ENCODE measurements at regions not wholly inside any gene's neighbourhood (a gene's known extent, or its start where the extent isn't known, plus 50 kb on each side); places are given as distances from the start of the nearest gene placed in this dataset.

- TF ChIP-seq, protein P1, sequence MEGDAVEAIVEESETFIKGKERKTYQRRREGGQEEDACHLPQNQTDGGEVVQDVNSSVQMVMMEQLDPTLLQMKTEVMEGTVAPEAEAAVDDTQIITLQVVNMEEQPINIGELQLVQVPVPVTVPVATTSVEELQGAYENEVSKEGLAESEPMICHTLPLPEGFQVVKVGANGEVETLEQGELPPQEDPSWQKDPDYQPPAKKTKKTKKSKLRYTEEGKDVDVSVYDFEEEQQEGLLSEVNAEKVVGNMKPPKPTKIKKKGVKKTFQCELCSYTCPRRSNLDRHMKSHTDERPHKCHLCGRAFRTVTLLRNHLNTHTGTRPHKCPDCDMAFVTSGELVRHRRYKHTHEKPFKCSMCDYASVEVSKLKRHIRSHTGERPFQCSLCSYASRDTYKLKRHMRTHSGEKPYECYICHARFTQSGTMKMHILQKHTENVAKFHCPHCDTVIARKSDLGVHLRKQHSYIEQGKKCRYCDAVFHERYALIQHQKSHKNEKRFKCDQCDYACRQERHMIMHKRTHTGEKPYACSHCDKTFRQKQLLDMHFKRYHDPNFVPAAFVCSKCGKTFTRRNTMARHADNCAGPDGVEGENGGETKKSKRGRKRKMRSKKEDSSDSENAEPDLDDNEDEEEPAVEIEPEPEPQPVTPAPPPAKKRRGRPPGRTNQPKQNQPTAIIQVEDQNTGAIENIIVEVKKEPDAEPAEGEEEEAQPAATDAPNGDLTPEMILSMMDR (IDR thresholded peaks at IDR 0.05), result no peak
- TF ChIP-seq POLR2A (IDR thresholded peaks at IDR 0.05), result no peak
Measured at GRCh38 chrX:118219866-118220265, 103.3 kb upstream of the KLHL13 start.

Data from ovary (tissue), 3 donors.